ENCODE measurements at regions not wholly inside any gene's neighbourhood (a gene's known extent, or its start where the extent isn't known, plus 50 kb on each side); places are given as distances from the start of the nearest gene placed in this dataset.

DNA sequence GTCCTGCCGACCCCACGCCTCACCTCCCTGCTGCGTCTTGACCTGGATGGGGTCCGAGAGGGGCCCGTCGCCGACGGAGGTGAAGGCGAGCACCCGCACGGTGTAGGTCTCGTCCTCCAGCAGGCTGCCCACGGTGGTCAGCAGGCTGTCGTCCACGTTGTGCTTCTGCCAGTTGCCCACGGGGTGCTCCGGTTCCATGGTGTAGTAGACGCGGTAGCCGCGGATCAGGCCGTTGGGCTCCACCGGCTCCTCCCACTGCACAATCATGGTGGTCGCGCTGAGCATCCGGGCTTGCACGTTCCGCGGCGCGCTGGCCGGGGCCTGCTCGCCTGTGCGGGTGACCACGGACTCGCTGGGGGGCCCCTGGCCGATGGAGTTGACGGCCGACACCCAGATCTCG is 96.7 kb downstream of the PTPRS start:
- TF ChIP-seq RAD21 (conservative IDR thresholded peaks at IDR 0.05 in 1 of 2, IDR thresholded peaks at IDR 0.05 in 1 of 2) (no peak), EP300 (IDR thresholded peaks at IDR 0.05) (no peak), HDAC2 (IDR thresholded peaks at IDR 0.05) (no peak), SMC3 (IDR thresholded peaks at IDR 0.05) (no peak), POLR2A (IDR thresholded peaks at IDR 0.05; ENCODE audit: low read length) (no peak), ZFP36 (IDR thresholded peaks at IDR 0.05; ENCODE audit: borderline replicate concordance, partially characterized antibody) (no peak)
- TF ChIP-seq, protein P1, sequence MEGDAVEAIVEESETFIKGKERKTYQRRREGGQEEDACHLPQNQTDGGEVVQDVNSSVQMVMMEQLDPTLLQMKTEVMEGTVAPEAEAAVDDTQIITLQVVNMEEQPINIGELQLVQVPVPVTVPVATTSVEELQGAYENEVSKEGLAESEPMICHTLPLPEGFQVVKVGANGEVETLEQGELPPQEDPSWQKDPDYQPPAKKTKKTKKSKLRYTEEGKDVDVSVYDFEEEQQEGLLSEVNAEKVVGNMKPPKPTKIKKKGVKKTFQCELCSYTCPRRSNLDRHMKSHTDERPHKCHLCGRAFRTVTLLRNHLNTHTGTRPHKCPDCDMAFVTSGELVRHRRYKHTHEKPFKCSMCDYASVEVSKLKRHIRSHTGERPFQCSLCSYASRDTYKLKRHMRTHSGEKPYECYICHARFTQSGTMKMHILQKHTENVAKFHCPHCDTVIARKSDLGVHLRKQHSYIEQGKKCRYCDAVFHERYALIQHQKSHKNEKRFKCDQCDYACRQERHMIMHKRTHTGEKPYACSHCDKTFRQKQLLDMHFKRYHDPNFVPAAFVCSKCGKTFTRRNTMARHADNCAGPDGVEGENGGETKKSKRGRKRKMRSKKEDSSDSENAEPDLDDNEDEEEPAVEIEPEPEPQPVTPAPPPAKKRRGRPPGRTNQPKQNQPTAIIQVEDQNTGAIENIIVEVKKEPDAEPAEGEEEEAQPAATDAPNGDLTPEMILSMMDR (IDR thresholded peaks at IDR 0.05), result no peak

All from A549 (cell line).